Activated CD8-positive, alpha-beta memory T cell treated with anti-CD3 and anti-CD28 coated beads for 1 hour (primary cell): ENCODE measurements at regions not wholly inside any gene's neighbourhood (a gene's known extent, or its start where the extent isn't known, plus 50 kb on each side); places are given as distances from the start of the nearest gene placed in this dataset.

Experiments
- DNase-seq, 2 donors: peaks; one replicate each; pipeline ENCODE4 v3.0.0-alpha.2; 2020; ENCODE audit warnings: low read depth in 1 of 2; ENCODE audit errors: extremely low read depth in 1 of 2

DNA sequence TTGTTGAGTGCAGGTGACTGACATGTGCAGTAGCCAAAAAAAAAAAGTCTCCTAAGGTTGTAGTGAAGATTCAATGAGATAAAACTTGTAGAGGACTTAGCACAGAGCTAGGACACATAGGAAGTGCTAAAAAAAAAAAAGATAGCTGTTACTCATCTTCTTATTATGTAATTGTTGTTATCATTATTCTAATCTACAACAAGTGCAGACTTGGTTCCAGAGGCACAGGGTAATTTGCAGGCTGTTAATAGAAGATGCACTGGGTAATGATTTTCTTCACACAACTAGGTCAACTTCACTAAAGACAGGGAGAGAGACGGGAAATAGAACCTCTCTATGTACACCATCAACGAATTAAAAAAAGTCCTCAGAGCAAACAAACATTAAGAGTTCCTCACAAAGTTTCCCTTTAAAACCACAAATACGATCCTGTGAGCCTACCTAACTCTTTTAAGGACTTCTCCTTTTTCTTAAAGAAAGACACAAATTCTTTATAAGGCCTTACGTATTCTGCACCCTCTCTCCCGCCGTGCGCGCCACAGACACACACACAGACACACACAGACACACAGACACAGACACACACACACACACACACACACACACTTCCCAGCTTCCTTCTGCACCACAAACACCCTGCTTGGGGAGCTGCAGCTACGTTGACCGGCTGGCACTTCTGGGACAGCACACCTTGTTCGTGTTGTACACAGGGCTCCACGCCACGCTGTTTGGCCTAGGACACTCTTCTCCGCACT is 49.8 kb upstream of the GADD45A start:
- no peak for DNase-seq
